NCI-H2196 (cell line): ENCODE measurements at regions not wholly inside any gene's neighbourhood (a gene's known extent, or its start where the extent isn't known, plus 50 kb on each side); places are given as distances from the start of the nearest gene placed in this dataset.
"Not testable (repeated sequence)": the region's sequence is repeated elsewhere in the genome, so short reads cannot be mapped to it uniquely, and the experiment has no call there.

Experiments
- DNase-seq: peaks from one replicate; lab custom pipeline; 2025; ENCODE audit not compliant: unreplicated experiment; lab: John Stamatoyannopoulos, UW

DNA sequence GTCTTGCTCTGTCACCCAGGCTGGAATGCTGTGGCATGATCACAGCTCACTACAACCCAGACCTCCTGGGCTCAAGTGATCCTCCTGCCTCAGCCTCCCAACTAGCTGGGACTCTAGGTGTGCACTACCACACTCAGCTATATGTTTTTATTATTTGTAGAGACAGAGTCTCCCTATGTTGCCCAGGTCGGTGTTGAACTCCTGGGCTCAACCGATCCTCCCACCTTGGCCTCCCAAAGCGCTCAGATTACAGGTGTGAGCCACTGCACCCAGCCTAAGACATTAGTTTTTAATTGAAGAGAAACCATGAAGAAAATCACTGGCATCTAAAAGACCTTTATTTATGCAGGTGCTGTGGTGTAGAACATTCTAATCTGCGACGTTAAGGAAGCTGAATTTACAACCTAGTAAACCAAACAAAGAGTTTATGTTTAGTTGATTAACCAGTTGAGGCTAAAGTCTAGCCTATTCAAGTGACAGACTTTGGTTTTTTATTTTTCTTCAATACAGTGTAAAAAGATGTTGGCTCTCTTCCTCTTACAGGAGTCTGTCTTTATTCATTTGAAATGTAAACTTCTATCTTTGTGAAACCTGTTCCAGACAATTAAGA is 52.5 kb upstream of the NBL1 start:
- DNase-seq = no peak

DNA sequence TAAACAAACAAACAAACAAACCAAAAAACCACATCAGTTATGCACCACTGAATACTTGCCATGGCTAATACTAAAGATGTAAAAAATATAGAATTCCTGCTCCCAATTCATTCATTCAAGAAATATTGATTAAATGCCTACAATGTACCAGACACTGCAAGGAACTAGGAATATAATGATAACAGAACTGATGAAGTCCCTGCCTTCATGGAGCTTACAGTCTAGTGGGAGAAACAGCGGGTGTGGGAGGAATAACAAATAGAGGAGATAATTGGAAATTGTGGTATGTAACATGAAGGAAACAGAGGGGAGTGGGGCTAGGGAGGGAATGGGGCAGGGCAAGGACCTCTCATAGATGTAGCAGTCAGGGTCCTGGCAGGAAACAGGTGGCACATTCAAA is 58.6 kb upstream of the NBL1 start:
- no peak for DNase-seq

DNA sequence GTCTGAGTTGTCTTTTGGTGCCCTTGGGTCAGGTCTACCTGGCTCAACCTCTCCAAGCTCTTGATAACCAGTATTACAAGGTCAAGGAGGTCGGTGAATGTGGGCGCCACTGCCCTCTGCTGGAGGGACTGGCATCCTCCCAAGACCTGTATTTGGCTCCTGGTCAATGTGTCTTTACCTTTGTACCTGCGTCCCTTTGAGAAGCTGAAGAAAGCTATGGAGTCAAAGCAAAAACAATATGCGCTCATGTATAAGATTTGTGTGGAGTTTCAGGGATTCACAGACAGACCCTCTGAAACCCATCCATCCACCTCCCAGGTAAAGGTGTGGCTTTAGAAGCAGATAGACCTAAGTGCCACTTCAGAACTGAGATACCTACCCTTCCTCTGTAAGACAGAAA is 61.8 kb upstream of the NBL1 start:
- no peak for DNase-seq

DNA sequence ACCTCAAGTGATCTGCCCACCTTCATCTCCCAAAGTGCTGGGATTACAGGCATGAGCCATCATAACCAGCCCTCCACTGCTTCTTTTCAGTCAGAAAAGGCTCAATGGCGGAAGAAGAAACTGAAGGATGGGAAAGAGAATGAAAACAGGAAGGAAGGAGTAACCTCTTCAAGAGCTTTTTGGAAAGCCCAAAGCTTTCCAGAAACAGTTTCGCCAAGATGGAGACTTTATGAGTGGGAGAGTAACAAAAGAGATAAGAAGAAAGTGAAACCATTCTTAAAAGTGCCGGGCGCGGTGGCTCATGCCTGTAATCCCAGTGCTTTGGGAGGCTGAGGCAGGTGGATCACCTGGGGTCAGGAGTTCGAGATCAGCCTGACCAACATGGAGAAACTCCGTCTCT is 62.7 kb upstream of the NBL1 start:
- DNase-seq = no peak

DNA sequence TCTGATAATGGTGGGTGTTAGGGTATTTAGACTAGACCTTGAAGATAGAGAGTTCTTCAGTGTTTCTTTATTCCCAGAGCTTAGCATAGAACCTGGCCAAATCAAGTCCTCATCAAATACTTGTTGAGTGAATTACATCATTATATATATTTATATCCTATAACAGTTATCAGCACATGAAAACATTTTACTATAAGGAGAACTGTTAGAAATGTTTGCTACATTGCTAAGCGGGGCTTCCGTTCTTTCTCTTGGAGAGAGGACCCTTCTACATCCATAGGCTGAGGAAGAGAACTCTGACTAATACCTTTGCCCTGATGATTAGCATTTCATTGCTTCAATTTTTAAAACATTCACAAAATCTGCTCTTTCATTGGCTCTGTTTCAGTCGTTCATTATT is 66.5 kb upstream of the NBL1 start:
- no peak for DNase-seq

DNA sequence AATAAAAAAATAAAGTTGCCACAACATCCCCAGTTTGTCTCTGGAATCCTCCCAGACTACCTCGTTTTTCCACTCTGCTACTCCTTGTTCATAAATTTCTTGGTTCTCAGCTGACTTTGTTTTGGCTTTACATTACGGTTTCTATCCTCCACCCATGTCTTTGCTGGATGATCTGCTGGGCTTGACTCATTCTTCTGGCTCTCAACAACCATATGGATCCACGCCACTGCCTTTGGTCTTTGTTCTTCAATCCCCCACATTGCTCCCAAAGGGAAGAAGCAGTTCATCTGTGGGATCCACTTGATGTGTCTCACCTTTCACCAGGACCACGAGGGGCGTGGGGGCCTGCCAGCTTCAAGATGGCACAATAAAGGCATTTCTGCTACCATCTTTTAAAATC is 67.1 kb upstream of the NBL1 start:
- no peak for DNase-seq

DNA sequence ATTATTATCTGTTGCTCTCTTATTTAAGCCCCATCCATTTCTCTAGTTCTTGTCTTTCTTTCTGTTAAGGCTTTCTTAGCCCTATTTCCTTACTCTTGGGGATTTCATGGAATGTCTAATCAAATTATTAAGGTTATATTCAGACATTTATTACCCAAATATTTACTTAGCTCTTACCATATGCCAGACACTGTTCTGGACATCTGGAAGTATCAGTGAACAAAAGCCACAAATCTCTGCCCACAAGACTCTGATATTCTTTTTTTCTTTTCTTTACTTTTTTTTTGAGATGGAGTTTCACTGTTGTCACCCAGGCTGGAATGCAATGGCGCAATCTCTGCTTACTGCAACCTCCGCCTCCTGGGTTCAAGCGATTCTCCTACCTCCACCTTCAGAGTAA is 74.3 kb upstream of the NBL1 start:
- no peak for DNase-seq

DNA sequence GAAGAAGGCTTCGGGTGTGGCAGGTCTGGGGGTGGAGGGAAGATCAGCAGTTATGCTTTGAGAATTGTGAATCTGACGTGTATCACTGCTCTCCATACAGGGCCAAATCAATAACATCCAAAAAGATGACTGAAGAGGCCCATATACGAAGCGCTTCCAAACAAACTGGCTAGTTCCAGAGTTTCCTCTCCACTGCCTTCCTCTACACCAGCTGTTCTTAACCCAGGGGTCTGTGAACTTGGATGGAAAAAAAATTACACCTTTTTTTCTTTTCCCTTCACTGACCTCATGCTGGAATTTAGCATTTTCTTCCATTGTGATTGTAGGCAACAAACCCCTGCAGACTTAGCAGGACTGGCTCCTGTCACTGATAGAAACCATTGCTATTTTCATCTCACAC is 77.1 kb upstream of the NBL1 start:
- no peak for DNase-seq

DNA sequence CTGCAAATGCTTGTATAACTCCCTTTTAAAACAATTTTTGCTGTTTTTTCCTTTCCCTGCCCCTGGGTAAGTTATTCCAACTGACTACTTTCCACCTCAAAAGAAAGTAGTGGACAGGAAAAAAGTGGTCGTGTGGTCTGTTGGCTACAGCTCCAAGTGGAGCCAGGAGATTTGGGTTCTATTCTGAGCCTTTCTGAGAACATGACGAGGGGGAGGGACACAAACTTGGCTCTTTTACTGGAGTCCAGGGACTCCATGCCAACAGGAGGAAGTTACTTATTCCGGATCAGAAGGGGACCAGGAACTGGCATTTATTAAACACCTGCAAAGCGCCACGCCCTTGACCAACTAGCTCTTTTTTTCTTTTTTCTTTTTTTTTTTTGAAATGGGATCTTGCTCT is 79.0 kb upstream of the CAPZB start:
- no peak for DNase-seq

DNA sequence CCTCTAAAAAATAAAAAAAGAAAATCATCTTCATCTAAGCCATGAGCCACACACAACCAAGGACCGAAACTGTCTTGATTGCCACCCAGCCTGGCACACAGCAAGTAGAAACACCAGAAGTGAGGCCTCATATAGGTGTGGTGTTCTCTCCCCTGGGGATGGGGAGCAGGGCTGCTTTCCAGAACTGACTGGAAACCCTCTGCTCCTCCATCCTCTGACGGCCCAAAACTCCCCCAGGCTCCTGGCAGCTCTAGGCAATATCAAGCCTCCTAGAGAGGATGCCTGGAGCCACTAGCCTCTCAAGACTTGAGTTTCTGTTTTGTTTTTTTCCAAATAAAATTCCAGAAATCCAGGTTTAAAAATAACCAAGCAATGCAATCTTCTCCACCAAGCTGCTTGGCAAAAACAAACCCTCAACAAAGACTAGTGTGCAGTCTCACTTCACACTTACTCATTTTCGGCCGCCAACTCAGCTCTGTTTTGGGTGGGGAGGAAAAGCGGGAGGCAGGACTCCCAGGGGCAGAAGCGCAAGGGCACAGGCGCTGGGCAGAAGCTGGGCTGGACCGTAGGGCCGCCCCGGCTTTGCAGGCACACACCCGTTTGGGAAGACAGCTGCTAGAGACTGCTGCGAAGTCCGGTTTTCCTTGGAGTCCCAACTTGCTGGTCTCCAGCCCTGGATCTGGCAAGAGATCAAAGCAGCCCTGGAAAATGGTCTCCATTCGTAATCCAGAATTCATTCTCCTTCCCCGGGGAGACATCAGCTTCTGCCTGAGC is 78.2 kb upstream of the CAPZB start:
- no peak for DNase-seq

DNA sequence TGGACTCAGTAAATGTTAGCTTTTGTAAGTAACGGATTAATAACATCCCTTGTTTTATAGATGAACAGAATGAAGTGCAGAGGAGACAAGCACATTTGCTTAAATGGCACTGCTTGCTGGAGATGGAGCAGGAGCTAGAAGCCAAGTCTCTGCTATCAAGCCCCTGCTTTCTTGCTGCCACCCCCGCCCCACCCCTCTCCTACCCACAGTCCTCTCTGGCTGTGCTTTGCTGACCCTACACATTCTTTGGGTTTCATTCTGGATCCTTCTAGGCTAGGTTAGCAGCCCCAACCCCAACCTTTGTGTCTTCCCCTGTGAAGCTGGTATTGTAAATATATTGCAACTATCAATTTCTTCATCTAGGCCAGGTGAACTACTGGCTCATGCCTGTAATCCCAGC is 77.5 kb upstream of the CAPZB start:
- DNase-seq = no peak

DNA sequence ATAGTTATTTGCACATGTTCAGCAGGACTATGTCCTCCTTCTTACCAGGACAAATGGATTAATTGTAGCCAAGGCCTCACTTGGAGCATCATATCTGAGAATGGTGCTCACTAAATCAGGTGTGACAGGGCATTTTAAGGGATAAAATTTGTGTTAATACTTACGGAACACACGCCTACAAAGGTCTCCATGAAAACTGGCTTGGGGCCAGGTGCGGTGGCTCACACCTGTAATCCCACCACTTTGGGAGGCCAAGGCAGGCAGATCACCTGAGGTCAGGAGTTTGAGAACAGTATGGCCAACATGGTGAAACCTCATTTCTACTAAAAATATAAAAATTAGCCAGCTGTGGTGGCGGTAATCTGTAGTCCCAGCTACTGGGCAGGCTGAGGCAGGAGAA is 75.1 kb upstream of the CAPZB start:
- DNase-seq = no peak

DNA sequence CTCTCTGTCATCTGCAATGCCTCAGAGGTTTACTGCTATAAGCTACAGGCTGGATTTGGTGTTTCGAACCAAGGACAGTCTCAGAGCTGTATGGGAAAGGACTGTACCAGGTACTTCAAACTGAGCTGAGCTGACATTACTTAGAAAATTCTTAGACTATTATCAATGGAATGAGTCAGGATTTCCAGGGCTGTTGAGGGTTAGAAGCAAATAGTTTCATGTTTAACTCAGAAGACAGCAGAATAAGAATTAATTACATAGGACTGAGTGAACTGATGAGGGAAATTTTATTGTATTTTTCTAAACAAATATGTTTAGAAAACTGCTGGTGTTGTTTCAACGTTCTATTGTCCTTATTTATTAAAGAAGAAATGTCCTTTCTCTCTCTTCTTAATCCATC is 74.3 kb upstream of the CAPZB start:
- DNase-seq = no peak

DNA sequence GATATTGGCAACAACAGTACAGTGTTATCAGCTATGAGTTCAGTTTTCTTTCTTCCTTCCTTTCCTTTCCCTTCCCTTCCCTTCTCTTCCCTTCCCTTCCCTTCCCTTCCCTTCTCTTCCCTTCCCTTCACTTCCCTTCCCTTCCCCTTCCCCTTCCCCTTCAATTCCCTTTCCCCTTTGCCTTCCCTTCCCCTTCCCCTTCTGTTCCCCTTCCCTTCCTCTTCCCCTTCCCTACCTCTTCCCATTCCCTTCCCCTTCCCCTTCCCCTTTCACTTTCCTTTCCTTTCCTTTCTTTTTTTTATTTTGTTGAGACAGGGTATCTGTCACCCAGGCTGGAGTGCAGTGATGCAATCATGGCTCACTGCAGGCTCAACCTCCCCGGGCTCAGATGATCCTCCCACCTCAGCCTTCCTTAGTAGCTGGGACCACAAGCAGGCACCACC is 72.3 kb upstream of the CAPZB start:
- no peak for DNase-seq

DNA sequence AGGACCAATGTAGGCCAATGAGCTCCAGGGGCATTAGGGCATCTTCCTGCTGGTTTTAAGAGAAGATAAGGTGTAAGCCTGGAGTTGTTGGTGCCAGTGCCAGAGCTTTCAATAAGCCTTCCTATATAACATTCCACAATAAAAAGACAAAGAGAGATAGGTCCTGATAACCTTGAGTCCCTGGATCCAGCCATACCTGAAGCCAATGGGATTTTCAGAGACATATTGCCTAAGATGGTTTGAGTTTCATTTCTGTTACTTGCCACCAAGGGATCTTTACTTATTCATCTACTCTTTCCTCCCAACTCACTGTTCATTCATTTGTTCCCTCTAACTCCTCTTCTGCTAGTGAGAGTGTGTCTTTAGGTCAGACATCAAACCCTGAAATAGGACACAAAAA is 68.8 kb upstream of the CAPZB start:
- no peak for DNase-seq

DNA sequence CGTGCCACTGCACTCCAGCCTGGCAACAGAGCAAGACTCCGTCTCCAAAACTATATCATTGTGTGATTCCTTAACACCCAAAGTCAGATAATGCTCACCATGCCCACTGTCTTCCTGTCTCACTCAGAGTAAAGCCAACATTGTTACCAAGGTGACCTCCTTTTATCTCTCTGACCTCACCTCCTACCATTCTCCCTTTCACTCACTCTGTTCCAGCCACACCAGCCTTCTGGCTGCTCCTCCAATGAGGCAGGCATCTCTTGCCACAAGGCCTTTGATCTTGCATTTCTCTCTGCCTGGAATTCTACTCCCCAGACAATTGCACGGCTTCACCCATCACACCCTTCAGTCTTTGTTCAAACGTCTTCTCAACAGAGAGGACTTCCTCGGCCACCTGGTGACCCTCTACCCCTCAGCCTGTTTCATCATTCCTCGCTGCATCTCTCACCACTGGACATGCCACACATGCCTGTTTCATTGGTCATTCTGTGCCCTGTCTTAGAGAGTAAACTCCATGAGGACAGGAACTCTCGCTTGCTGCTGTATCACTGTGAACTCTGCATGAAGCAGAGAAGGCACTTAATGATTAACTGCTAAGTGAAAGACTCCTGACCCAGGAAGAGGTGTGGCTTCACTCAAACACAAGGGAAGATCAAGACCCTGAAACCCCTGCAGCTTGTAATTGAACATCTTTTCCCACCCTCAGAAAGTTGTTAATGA is 67.1 kb upstream of the CAPZB start:
- no peak for DNase-seq

DNA sequence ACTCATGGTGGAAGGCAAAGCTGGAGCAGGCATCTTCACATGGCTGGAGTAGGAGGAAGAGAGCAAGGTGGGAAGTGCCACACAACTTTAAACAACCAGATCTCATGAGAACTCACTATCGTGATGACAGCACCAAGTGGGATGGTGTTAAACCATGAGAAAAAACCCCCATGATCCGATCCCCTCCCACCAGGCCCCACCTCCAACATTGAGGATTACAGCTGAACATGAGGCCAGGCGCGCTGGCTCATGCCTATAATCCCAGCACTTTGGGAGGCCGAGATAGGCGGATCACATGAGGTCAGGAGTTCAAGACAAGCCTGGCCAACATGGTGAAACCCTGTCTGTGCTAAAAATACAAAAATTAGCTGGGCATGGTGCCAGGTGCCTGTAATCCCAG is 66.5 kb upstream of the CAPZB start:
- DNase-seq = not testable (repeated sequence)

DNA sequence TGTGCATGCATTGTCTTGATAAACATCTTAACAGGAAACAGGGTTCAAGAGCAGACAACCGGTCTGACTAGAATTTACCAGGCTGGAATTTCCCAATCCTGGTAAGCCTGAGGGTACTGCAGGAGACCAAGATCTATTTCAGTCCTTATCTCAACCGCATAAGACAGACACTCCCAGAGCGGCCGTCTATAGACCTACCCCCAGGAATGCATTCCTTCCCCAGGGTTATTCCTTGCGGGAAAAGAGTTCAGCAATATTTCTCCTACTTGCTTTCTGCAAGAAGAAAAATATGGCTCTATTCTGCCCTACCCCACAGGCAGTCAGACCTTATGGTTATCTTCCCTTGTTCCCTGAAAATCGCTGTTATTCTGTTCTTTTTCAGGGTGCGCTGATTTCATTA is 65.1 kb upstream of the CAPZB start:
- not testable (repeated sequence) for DNase-seq

DNA sequence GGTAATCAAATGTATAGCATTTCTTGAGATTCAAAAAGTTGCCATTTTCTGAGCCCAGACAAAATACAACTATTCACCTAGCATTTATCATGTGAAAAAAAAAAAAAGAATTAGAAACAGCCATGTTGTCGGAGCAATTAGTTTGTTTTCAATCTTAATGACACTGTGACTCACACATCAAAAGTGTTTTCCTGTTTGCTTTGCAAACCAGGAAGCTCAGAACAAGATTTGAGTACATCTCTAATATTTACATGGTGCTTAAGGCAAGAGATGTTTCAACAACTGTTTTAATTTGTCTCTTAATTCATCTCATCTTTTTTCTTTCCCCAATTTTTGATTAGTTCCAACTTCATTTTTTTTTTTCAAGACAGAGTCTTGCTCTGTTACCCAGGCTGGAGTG is 62.5 kb upstream of the CAPZB start:
- DNase-seq = peak; percentile 43

DNA sequence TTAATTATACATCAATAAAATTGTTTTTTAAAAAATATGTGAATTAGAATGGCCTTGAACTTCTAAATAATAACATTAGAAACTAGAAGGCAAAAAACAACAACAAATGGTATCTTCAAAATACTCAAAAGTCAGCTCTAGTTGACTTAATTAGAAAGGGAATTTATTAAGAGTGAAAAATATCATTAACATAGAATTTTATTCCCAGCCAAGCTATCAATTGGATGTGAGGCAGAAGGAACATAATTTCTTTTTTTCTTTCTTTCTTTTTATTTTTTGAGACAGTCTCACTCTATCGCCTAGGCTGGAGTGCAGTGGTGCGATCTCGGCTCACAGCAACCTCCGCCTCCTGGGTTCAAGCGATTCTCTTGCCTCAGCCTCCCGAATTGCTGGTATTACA is 51.2 kb upstream of the CAPZB start:
- no peak for DNase-seq

DNA sequence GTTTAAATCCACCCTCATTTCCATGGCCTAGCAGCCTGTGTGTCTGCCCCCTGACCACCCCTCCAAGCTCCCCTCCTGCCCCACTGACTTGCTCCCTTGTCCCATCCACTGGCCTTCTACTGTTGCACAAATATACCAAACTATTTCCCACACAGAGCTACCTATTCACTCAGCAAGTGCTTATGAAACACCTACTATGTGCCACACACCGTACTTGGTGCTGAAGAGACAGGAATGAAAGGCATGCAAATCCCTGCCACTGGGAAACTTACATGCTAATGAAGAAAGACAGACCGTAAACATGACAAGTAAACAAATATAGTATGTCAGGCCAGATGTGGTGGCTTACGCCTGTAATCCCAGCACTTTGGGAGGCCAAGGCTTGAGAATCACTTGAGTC is 49.9 kb upstream of the CAPZB start:
- no peak for DNase-seq
